Psoas muscle (tissue), 7 donors: ENCODE measurements at regions not wholly inside any gene's neighbourhood (a gene's known extent, or its start where the extent isn't known, plus 50 kb on each side); places are given as distances from the start of the nearest gene placed in this dataset.
"Not testable (repeated sequence)": the region's sequence is repeated elsewhere in the genome, so short reads cannot be mapped to it uniquely, and the experiment has no call there.

Experiments used
- ATAC-seq, 4 donors: fragments of 200-7000 bp; cut with Tn5 transposase; one replicate each; pipeline ENCODE4 v1.9.1; 2020; ENCODE audit warnings: moderate library complexity in 3 of 4, mild to moderate bottlenecking in 2 of 4
- DNase-seq, 2 donors: peaks; one replicate each; pipeline ENCODE4 v3.0.0-alpha.2; 2020
- H3K27ac ChIP-seq: fragments of 200-600 bp; one replicate; pipeline ENCODE4 v1.8.0; 2022
- H3K27me3 ChIP-seq, 3 donors: fragments of 200-600 bp in 1 of 3; one replicate each; pipeline versions ENCODE4 v1.6.1 to v1.8.0; 2013 to 2022; ENCODE audit warnings: low read length in 2 of 3, mild to moderate bottlenecking in 2 of 3, moderate library complexity in 1 of 3; ENCODE audit not compliant: insufficient read depth in 3 of 3
- H3K36me3 ChIP-seq, 2 donors: fragments of 200-600 bp in 1 of 2; one replicate each; pipeline versions ENCODE4 v1.6.1 to v1.8.0; 2013 to 2022; ENCODE audit warnings: low read depth in 1 of 2, mild to moderate bottlenecking in 1 of 2, moderate library complexity in 1 of 2; ENCODE audit not compliant: insufficient read depth in 1 of 2
- H3K4me1 ChIP-seq: fragments of 200-600 bp; one replicate; pipeline ENCODE4 v1.8.0; 2022
- H3K4me3 ChIP-seq: fragments of 200-600 bp; one replicate; pipeline ENCODE4 v1.8.0; 2022; ENCODE audit warnings: mild to moderate bottlenecking
- H3K9me3 ChIP-seq: fragments of 200-600 bp; one replicate; pipeline ENCODE4 v1.8.0; 2022
- WGBS, 3 donors: extraction: QIAGEN DNeasy Blood & Tissue Kit; methylation state at CpG; one replicate each; pipeline versions ENCODE4 v1.1.6 to v1.1.7; 2013; 5-methylcytosine and 5-hydroxymethylcytosine counted together
- intact Hi-C, 2 donors: fragments of 100-400 bp; cut with DNase I; formaldehyde crosslinking; loops; one replicate each; pipeline versions ENCODE4 v1.11.0 to v1.14.2; 2022
- TF ChIP-seq, protein P1 (sequence below): fragments of 200-600 bp; IDR thresholded peaks from one replicate; pipeline ENCODE4 v1.8.0; 2022; ENCODE audit warnings: antibody characterized with exemption
- donor health status: healthy with polysubstance abuse.
- donor health status: DM: no; HTN: no; CAD: no; lungs with moderate emphysema.
- donor health status: Bipolar disorder and iron deficiency.
- donor health status: healthy.
- donor health status: DM: yes; HTN: yes; CAD: no.
- donor health status: DM: no; HTN: no; CAD: no.
- donor health status: DM: yes; HTN: yes; CAD: no.

- H3K4me1 ChIP-seq: no peaks in the 10 kb centered on the region
- peak in 1 of 4 donors; percentile 53 for ATAC-seq
- DNase-seq: no peak
- H3K4me3 ChIP-seq: no peak overlapping the region
- intact Hi-C loops: loop anchor here in 1 of 2 donors (5.0 kb wide), 2 partner anchors 1022 to 1347 kb away; partner anchors contain the start of gene GRIN2A
- WGBS, 3 donors: 14 to 18% (median 17%) methylated on average over 15 of the region's 15 CpGs
- no peaks in the 10 kb centered on the region for H3K9me3 ChIP-seq
- H3K27me3 ChIP-seq: no peaks in the 10 kb centered on the region
- no peak overlapping the region for H3K27ac ChIP-seq
- H3K36me3 ChIP-seq: no peaks in the 10 kb centered on the region
- TF ChIP-seq, protein P1, sequence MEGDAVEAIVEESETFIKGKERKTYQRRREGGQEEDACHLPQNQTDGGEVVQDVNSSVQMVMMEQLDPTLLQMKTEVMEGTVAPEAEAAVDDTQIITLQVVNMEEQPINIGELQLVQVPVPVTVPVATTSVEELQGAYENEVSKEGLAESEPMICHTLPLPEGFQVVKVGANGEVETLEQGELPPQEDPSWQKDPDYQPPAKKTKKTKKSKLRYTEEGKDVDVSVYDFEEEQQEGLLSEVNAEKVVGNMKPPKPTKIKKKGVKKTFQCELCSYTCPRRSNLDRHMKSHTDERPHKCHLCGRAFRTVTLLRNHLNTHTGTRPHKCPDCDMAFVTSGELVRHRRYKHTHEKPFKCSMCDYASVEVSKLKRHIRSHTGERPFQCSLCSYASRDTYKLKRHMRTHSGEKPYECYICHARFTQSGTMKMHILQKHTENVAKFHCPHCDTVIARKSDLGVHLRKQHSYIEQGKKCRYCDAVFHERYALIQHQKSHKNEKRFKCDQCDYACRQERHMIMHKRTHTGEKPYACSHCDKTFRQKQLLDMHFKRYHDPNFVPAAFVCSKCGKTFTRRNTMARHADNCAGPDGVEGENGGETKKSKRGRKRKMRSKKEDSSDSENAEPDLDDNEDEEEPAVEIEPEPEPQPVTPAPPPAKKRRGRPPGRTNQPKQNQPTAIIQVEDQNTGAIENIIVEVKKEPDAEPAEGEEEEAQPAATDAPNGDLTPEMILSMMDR: peak; percentile 67
Measured at GRCh38 chr16:9159839-9160550, 68.6 kb downstream of the HAPSTR1 start.

GRCh38 chr16:9160551-9160911 lies 69.1 kb downstream of the HAPSTR1 start:
- WGBS, 3 donors: 81 to 83% (median 83%) methylated on average over 12 to 13 of the region's 13 CpGs
- Histone ChIP-seq H3K4me1 (no peaks in the 10 kb centered on the region), H3K27me3 (peaks cover 0 to 2% (median 0%) of the 10 kb centered on the region in 3 donors), H3K9me3 (no peaks in the 10 kb centered on the region), H3K36me3 (no peaks in the 10 kb centered on the region), H3K4me3 (no peak overlapping the region), H3K27ac (no peak overlapping the region)
- intact Hi-C loops: no loop called here
- ATAC-seq: no peak
- no peak for DNase-seq
- TF ChIP-seq, protein P1: no peak

- peaks cover 0 to 2% (median 0%) of the 10 kb centered on the region in 3 donors for H3K27me3 ChIP-seq
- intact Hi-C loops: no loop called here
- H3K36me3 ChIP-seq: no peaks in the 10 kb centered on the region
- ATAC-seq (no peak), DNase-seq (no peak)
- no peak overlapping the region for H3K4me3 ChIP-seq
- no peaks in the 10 kb centered on the region for H3K4me1 ChIP-seq
- no peaks in the 10 kb centered on the region for H3K9me3 ChIP-seq
- TF ChIP-seq, protein P1: no peak
- H3K27ac ChIP-seq: no peak overlapping the region
- WGBS, 3 donors: 44 to 49% (median 46%) methylated on average over 10 of the region's 10 CpGs
Measured at GRCh38 chr16:9165681-9166080, 74.2 kb downstream of the HAPSTR1 start.

GRCh38 chr16:9166326-9166993 lies 75.0 kb downstream of the HAPSTR1 start:
- H3K27ac ChIP-seq, DNase-seq, ATAC-seq, intact Hi-C loops, H3K9me3 ChIP-seq, H3K27me3 ChIP-seq, H3K4me3 ChIP-seq, H3K36me3 ChIP-seq, H3K4me1 ChIP-seq: not testable (repeated sequence)
- WGBS, 3 donors: 78 to 82% (median 81%) methylated on average over 20 of the region's 24 CpGs

DNA sequence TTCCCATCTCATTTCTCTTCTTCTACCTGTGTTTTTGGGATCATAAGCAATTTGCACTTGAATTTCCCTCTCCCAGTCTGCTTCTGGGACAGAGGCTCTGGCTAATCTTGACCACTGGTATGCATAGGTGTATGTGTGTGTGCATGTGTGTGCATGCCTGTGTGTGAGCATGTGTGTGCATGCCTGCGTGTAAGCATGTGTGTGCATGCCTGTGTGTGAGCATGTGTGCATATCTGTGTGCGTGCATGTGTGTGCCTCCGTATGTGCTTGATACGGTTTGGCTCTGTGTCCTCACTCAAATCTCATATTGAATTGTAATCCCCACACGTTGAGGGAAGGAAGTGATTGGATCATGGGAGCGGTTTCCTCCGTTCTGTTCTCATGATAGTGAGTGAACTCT lies 77.7 kb downstream of the HAPSTR1 start:
- DNase-seq (no peak), ATAC-seq (no peak)
- H3K4me3 ChIP-seq: no peak overlapping the region
- H3K9me3 ChIP-seq: no peaks in the 10 kb centered on the region
- no peaks in the 10 kb centered on the region for H3K36me3 ChIP-seq
- intact Hi-C loops: no loop called here
- TF ChIP-seq, protein P1: no peak
- H3K4me1 ChIP-seq: no peaks in the 10 kb centered on the region
- peaks cover 0 to 2% (median 0%) of the 10 kb centered on the region in 3 donors for H3K27me3 ChIP-seq
- H3K27ac ChIP-seq: no peak overlapping the region
- WGBS, 3 donors: 72 to 77% (median 77%) methylated on average over 7 of the region's 7 CpGs
